ENCODE measurements at regions not wholly inside any gene's neighbourhood (a gene's known extent, or its start where the extent isn't known, plus 50 kb on each side); places are given as distances from the start of the nearest gene placed in this dataset.

DNA sequence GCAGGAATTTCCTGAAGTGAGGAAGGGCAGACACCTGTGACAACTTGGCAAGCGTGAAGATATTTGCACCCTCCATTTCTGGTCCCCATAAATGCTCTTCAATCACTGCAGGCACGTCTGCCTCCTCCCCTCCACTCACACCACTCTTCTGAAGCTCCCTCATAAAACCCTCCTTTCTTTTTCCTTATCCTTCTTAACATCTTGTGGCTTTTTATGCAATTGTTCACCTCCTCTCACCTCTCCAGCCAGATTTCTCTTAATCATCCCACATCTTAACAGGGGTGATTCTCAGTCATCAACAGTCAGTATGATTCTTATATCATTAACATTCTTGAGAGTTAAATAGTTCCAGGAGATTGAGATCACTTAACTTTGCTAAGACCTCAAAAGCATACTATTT is 277.4 kb downstream of the SPRY1 start:
- TF ChIP-seq, protein P1, sequence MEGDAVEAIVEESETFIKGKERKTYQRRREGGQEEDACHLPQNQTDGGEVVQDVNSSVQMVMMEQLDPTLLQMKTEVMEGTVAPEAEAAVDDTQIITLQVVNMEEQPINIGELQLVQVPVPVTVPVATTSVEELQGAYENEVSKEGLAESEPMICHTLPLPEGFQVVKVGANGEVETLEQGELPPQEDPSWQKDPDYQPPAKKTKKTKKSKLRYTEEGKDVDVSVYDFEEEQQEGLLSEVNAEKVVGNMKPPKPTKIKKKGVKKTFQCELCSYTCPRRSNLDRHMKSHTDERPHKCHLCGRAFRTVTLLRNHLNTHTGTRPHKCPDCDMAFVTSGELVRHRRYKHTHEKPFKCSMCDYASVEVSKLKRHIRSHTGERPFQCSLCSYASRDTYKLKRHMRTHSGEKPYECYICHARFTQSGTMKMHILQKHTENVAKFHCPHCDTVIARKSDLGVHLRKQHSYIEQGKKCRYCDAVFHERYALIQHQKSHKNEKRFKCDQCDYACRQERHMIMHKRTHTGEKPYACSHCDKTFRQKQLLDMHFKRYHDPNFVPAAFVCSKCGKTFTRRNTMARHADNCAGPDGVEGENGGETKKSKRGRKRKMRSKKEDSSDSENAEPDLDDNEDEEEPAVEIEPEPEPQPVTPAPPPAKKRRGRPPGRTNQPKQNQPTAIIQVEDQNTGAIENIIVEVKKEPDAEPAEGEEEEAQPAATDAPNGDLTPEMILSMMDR (IDR thresholded peaks at IDR 0.05; ENCODE audit: partially characterized antibody, unreplicated experiment) = no peak
- H3K27ac Mint-ChIP-seq (ENCODE audit: unreplicated experiment) = no peak overlapping the region
- H3K27me3 Mint-ChIP-seq (ENCODE audit: unreplicated experiment) = peaks cover 2% of the 10 kb centered on the region
- H3K9me3 Mint-ChIP-seq (ENCODE audit: unreplicated experiment) = no peaks in the 10 kb centered on the region
- no peaks in the 10 kb centered on the region for H3K36me3 Mint-ChIP-seq (ENCODE audit: unreplicated experiment)
- H3K4me1 Mint-ChIP-seq (ENCODE audit: low read depth, unreplicated experiment) = peaks cover 3% of the 10 kb centered on the region
- DNase-seq = no peak
- no peak overlapping the region for H3K4me3 Mint-ChIP-seq (ENCODE audit: unreplicated experiment)

DNA sequence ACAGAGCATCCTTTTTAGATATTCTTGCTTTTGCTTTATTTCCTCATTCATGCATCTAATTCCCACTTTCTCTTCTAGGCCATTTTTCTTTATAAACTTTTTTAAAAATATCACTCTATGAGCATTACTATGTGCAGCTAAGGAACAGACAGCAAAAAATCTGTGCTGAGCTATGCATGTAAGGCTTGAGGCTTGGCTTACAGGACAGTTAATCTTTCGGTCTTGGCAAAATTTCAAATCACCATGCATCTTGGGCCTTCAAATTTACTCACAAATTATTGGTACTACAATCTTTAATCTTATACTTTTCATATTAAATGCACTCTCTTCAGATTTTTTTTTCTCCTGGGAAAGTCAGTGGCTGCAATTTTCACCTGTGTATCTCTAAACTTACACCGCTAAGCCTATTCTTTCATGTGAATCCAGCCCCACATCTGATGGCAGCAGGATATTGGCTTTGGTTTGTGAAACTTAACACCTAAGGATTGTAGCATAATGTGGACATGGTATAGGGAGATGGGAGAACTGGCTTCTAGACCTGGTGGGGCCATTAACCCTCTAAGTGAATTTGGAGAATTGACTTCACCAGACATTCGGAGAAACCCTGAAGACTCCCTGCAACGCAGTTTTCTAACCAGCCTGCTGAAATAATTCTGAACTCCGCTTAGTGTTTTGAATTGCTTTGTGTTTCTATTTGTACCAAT is 278.3 kb downstream of the SPRY1 start:
- H3K36me3 Mint-ChIP-seq (ENCODE audit: unreplicated experiment) = no peaks in the 10 kb centered on the region
- H3K9me3 Mint-ChIP-seq (ENCODE audit: unreplicated experiment) = no peaks in the 10 kb centered on the region
- peaks cover 3% of the 10 kb centered on the region for H3K4me1 Mint-ChIP-seq (ENCODE audit: low read depth, unreplicated experiment)
- peaks cover 2% of the 10 kb centered on the region for H3K27me3 Mint-ChIP-seq (ENCODE audit: unreplicated experiment)
- TF ChIP-seq, protein P1 (IDR thresholded peaks at IDR 0.05; ENCODE audit: partially characterized antibody, unreplicated experiment) = no peak
- no peak overlapping the region for H3K4me3 Mint-ChIP-seq (ENCODE audit: unreplicated experiment)
- no peak for DNase-seq
- no peak overlapping the region for H3K27ac Mint-ChIP-seq (ENCODE audit: unreplicated experiment)

DNA sequence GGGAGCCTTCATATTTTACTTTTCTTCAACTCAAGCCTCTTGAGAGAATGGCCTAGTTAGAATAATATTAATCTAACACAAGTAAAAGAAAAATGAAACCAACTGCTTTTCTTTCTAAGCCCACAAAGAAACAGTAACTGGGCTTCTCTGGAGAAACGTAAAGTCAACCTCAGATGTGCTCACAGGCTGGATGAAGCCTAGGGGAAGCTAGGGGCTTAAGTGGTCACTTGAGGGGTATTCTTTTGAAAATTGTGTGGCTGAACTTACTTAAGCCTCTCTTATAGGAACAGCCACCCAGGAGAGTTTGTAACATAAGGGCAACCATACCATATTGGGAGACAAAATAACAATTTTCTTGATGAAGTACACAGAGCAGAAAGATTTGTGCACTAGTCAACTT is 279.0 kb downstream of the SPRY1 start:
- H3K36me3 Mint-ChIP-seq (ENCODE audit: unreplicated experiment) = no peaks in the 10 kb centered on the region
- H3K9me3 Mint-ChIP-seq (ENCODE audit: unreplicated experiment) = no peaks in the 10 kb centered on the region
- no peak overlapping the region for H3K4me3 Mint-ChIP-seq (ENCODE audit: unreplicated experiment)
- peaks cover 3% of the 10 kb centered on the region for H3K4me1 Mint-ChIP-seq (ENCODE audit: low read depth, unreplicated experiment)
- TF ChIP-seq, protein P1 (IDR thresholded peaks at IDR 0.05; ENCODE audit: partially characterized antibody, unreplicated experiment) = no peak
- no peak for DNase-seq
- peaks cover 2% of the 10 kb centered on the region for H3K27me3 Mint-ChIP-seq (ENCODE audit: unreplicated experiment)
- no peak overlapping the region for H3K27ac Mint-ChIP-seq (ENCODE audit: unreplicated experiment)

DNA sequence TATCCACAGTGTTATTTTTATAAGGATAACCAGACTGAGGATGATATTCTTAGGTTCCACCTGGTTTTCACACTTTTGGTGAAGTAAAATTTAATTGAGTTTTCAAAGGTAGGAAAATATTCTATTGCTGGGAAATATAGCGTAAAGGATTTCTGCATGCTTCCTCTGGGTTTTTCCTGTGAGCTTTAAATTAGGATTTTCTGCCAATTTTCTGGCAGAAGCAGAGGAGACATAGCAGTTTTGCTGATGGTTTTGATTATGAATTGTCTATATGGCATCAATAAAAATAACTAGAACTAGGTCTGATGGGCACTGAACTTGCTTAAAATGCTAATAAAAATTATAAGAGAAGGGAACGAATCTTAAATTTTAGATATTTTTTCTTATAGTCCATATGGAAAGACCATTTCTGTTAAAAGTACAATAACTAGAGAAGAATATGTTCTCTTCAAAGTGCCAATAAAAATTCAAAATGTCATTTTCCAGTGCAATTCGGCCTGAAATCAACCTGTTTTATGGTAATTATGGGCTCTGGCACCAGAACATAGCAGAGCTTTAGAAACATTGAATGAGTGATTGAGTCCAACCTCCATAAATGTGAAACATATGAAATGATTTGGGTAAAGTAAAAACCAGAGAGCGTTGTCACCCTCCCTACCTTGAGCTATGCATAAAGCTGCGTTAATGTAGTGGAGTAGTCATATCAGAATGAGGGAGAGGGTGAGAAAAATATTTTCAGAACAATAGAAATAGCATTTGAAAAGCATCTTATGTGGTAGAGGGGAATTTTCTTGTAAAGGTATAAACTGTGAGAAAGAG is 279.7 kb downstream of the SPRY1 start:
- peaks cover 3% of the 10 kb centered on the region for H3K4me1 Mint-ChIP-seq (ENCODE audit: low read depth, unreplicated experiment)
- no peak overlapping the region for H3K27ac Mint-ChIP-seq (ENCODE audit: unreplicated experiment)
- H3K27me3 Mint-ChIP-seq (ENCODE audit: unreplicated experiment) = peaks cover 2% of the 10 kb centered on the region
- TF ChIP-seq, protein P1 (IDR thresholded peaks at IDR 0.05; ENCODE audit: partially characterized antibody, unreplicated experiment) = no peak
- no peak for DNase-seq
- H3K9me3 Mint-ChIP-seq (ENCODE audit: unreplicated experiment) = no peaks in the 10 kb centered on the region
- no peaks in the 10 kb centered on the region for H3K36me3 Mint-ChIP-seq (ENCODE audit: unreplicated experiment)
- no peak overlapping the region for H3K4me3 Mint-ChIP-seq (ENCODE audit: unreplicated experiment)

DNA sequence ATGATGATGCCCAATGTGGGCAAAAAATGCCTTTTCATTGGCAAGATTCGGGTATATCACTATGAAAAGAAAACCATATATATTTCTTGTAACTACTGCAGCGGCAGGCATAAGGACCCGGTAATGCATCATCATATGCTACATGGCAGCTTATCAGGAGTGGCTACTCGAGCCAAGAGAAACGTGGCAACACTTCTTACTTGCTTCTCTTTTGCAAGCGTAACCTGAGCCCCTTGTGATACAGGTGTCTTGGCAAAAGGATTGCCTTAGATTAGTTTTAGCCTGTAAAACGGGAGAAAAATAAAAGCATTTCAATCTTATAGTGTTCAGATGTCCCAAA is 280.3 kb downstream of the SPRY1 start:
- H3K27me3 Mint-ChIP-seq (ENCODE audit: unreplicated experiment) = no peaks in the 10 kb centered on the region
- H3K4me1 Mint-ChIP-seq (ENCODE audit: low read depth, unreplicated experiment) = peaks cover 3% of the 10 kb centered on the region
- no peak overlapping the region for H3K4me3 Mint-ChIP-seq (ENCODE audit: unreplicated experiment)
- H3K27ac Mint-ChIP-seq (ENCODE audit: unreplicated experiment) = no peak overlapping the region
- TF ChIP-seq, protein P1 (IDR thresholded peaks at IDR 0.05; ENCODE audit: partially characterized antibody, unreplicated experiment) = no peak
- DNase-seq = no peak
- no peaks in the 10 kb centered on the region for H3K36me3 Mint-ChIP-seq (ENCODE audit: unreplicated experiment)
- no peaks in the 10 kb centered on the region for H3K9me3 Mint-ChIP-seq (ENCODE audit: unreplicated experiment)

All from glutamatergic neuron (in vitro differentiated cells).